ENCODE measurements at regions not wholly inside any gene's neighbourhood (a gene's known extent, or its start where the extent isn't known, plus 50 kb on each side); places are given as distances from the start of the nearest gene placed in this dataset.
"Not testable (repeated sequence)": the region's sequence is repeated elsewhere in the genome, so short reads cannot be mapped to it uniquely, and the experiment has no call there.

DNA sequence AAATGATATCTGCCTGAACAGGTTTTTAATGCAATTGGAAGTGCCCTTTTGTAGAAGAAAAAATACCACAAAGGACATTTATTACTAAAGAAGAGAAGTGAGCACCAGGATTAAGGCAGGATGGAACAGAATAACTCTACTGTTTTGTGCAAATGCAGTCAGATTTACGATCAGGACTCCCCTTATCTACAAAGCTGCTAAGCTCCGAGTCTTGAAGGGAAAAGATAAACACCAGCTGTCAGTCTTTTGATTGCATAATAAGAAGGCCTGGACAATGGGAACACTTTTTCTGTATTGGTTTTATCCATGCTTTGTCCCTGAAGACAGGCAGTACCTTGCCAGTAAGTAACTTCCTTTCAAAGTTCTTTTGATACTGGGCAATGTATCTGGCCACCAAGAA lies 797.9 kb upstream of the SLC35B3 start:
- H3K27ac ChIP-seq (ENCODE audit: low read length): no peak overlapping the region
- no peak overlapping the region for H3K4me3 ChIP-seq (ENCODE audit: low read length)
- no peaks in the 10 kb centered on the region for H3K36me3 ChIP-seq (ENCODE audit: control insufficient read depth, insufficient read depth, low read length)
- peaks cover 7% of the 10 kb centered on the region for H3K9me3 ChIP-seq (ENCODE audit: control insufficient read depth, insufficient read depth, low read length)
- H3K4me1 ChIP-seq (ENCODE audit: control insufficient read depth, insufficient read depth, low read length): no peaks in the 10 kb centered on the region
- TF ChIP-seq, protein P1, sequence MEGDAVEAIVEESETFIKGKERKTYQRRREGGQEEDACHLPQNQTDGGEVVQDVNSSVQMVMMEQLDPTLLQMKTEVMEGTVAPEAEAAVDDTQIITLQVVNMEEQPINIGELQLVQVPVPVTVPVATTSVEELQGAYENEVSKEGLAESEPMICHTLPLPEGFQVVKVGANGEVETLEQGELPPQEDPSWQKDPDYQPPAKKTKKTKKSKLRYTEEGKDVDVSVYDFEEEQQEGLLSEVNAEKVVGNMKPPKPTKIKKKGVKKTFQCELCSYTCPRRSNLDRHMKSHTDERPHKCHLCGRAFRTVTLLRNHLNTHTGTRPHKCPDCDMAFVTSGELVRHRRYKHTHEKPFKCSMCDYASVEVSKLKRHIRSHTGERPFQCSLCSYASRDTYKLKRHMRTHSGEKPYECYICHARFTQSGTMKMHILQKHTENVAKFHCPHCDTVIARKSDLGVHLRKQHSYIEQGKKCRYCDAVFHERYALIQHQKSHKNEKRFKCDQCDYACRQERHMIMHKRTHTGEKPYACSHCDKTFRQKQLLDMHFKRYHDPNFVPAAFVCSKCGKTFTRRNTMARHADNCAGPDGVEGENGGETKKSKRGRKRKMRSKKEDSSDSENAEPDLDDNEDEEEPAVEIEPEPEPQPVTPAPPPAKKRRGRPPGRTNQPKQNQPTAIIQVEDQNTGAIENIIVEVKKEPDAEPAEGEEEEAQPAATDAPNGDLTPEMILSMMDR (IDR thresholded peaks at IDR 0.05): no peak
- intact Hi-C loops (cut with micrococcal nuclease): no loop called here
- Mint-ChIP-seq H3K4me1 (no peaks in the 10 kb centered on the region), H3K36me3 (no peaks in the 10 kb centered on the region), H3K27ac (no peak overlapping the region), H3K9me3 (peaks cover 7 to 10% of the 10 kb centered on the region in 2 donors), H3K4me3 (no peak overlapping the region), H3K27me3 (ENCODE audit: low read depth in 2 of 2) (no peaks in the 10 kb centered on the region)
- 35% methylated on average over 2 of the region's 2 CpGs for WGBS (ENCODE audit: insufficient coverage)
- no peaks in the 10 kb centered on the region for H3K27me3 ChIP-seq (ENCODE audit: control insufficient read depth, insufficient read depth, low read length)
- DNase-seq (no peak), ATAC-seq (no peak)

DNA sequence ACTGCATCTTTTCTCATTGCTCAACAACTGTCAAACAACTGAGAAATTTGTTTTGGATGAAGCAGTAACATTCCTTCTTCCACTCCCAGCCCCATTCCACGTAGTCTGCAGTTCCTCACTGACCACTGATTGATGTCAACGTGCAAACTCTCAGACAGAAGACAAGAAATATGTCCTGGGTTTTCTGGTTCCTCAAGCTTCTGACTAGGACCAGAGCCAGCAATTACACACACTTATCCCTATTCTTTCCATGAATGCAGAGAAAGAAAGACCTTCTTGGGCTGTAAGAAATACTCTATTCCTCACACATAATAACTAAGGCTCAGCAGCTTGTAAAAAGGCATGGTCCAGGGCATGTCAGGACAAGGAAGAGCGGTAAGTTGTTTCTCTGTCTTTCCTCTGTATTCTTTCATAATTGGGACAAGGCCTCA lies 790.1 kb upstream of the SLC35B3 start:
- H3K9me3 Mint-ChIP-seq: peaks cover 22 to 34% of the 10 kb centered on the region in 2 donors
- H3K4me3 Mint-ChIP-seq: no peak overlapping the region
- Histone ChIP-seq H3K27ac (ENCODE audit: low read length) (no peak overlapping the region), H3K9me3 (ENCODE audit: control insufficient read depth, insufficient read depth, low read length) (peaks cover 4% of the 10 kb centered on the region), H3K4me1 (ENCODE audit: control insufficient read depth, insufficient read depth, low read length) (no peaks in the 10 kb centered on the region), H3K27me3 (ENCODE audit: control insufficient read depth, insufficient read depth, low read length) (no peaks in the 10 kb centered on the region), H3K36me3 (ENCODE audit: control insufficient read depth, insufficient read depth, low read length) (no peaks in the 10 kb centered on the region), H3K4me3 (ENCODE audit: low read length) (no peak overlapping the region)
- no peak overlapping the region for H3K27ac Mint-ChIP-seq
- H3K36me3 Mint-ChIP-seq: no peaks in the 10 kb centered on the region
- TF ChIP-seq, protein P1 (IDR thresholded peaks at IDR 0.05): no peak
- no peaks in the 10 kb centered on the region for H3K4me1 Mint-ChIP-seq
- ATAC-seq: no peak
- DNase-seq: no peak
- H3K27me3 Mint-ChIP-seq (ENCODE audit: low read depth in 2 of 2): no peaks in the 10 kb centered on the region
- 64% methylated on average over 3 of the region's 3 CpGs for WGBS (ENCODE audit: insufficient coverage)
- intact Hi-C loops (cut with micrococcal nuclease): no loop called here

DNA sequence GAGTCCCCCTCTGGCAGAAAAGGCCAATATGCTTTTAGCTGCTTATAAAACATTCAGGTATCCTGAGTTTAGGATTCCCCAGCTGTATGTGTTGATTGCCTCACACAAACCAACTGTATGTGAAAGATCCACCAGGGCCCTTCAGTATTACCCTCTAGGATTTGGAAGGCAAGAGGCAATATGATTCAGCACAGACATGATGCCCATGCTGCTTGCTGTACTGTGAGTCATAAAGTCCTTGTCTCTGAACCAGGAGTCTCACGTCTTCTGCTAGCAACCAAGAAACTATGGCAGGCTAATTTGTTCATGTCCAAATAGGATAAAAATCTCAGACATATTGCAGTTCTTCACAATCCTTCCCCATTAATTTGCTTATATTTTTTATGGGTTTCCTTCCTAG lies 789.2 kb upstream of the SLC35B3 start:
- no peaks in the 10 kb centered on the region for H3K36me3 ChIP-seq (ENCODE audit: control insufficient read depth, insufficient read depth, low read length)
- H3K27ac ChIP-seq (ENCODE audit: low read length): no peak overlapping the region
- intact Hi-C loops (cut with micrococcal nuclease): no loop called here
- Mint-ChIP-seq H3K27ac (no peak overlapping the region), H3K27me3 (ENCODE audit: low read depth in 2 of 2) (no peaks in the 10 kb centered on the region), H3K4me3 (no peak overlapping the region), H3K9me3 (peaks cover 22 to 34% of the 10 kb centered on the region in 2 donors), H3K4me1 (no peaks in the 10 kb centered on the region), H3K36me3 (no peaks in the 10 kb centered on the region)
- H3K4me3 ChIP-seq (ENCODE audit: low read length): no peak overlapping the region
- 71% methylated on average over 1 of the region's 1 CpG for WGBS (ENCODE audit: insufficient coverage)
- DNase-seq (no peak), ATAC-seq (no peak)
- H3K9me3 ChIP-seq (ENCODE audit: control insufficient read depth, insufficient read depth, low read length): no peaks in the 10 kb centered on the region
- H3K4me1 ChIP-seq (ENCODE audit: control insufficient read depth, insufficient read depth, low read length): no peaks in the 10 kb centered on the region
- H3K27me3 ChIP-seq (ENCODE audit: control insufficient read depth, insufficient read depth, low read length): no peaks in the 10 kb centered on the region
- TF ChIP-seq, protein P1 (IDR thresholded peaks at IDR 0.05): no peak

DNA sequence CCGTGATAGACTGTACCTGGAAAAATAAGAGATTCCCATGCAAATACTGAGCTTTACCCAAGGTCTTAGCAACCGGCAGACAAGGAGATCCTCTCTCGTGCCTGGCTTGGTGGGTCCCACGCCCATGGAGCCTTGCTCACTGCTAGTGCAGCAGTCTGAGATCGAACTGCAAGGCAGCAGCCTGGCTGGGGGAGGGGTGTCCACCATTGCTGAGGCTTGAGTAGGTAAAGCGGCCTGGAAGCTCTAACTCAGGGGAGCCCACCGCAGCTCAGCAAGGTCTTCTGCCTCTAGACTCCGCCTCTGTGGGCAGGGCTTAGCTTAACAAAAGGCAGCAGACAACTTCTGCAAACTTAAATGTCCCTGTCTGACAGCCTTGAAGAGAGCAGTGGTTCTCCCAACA lies 778.4 kb upstream of the SLC35B3 start:
- H3K9me3 ChIP-seq (ENCODE audit: control insufficient read depth, insufficient read depth, low read length); H3K36me3 ChIP-seq (ENCODE audit: control insufficient read depth, insufficient read depth, low read length); H3K4me3 Mint-ChIP-seq; intact Hi-C loops (cut with micrococcal nuclease); H3K4me1 Mint-ChIP-seq; H3K27ac ChIP-seq (ENCODE audit: low read length); H3K4me1 ChIP-seq (ENCODE audit: control insufficient read depth, insufficient read depth, low read length); H3K27ac Mint-ChIP-seq; H3K4me3 ChIP-seq (ENCODE audit: low read length); ATAC-seq; H3K27me3 Mint-ChIP-seq (ENCODE audit: low read depth in 2 of 2); H3K36me3 Mint-ChIP-seq; DNase-seq; H3K27me3 ChIP-seq (ENCODE audit: control insufficient read depth, insufficient read depth, low read length): not testable (repeated sequence)
- WGBS (ENCODE audit: insufficient coverage): 85% methylated on average over 8 of the region's 8 CpGs
- peaks cover 12 to 20% of the 10 kb centered on the region in 2 donors for H3K9me3 Mint-ChIP-seq

All from natural killer cell (primary cell).